Activated naive CD8-positive, alpha-beta T cell (primary cell): ENCODE measurements at regions not wholly inside any gene's neighbourhood (a gene's known extent, or its start where the extent isn't known, plus 50 kb on each side); places are given as distances from the start of the nearest gene placed in this dataset.

ENCODE experiments used
- H3K27ac Mint-ChIP-seq: one replicate; pipeline ENCODE4 v1.8.0; 2021; ENCODE audit warnings: mixed read lengths
- H3K27me3 Mint-ChIP-seq: one replicate; pipeline ENCODE4 v1.8.0; 2021; ENCODE audit warnings: mixed read lengths
- H3K36me3 Mint-ChIP-seq: one replicate; pipeline ENCODE4 v1.8.0; 2021; ENCODE audit warnings: mixed read lengths
- H3K4me1 Mint-ChIP-seq: one replicate; pipeline ENCODE4 v1.8.0; 2021; ENCODE audit warnings: low read depth, mixed read lengths
- H3K4me3 Mint-ChIP-seq: one replicate; pipeline ENCODE4 v1.8.0; 2021; ENCODE audit warnings: mild to moderate bottlenecking, mixed read lengths
- H3K9me3 Mint-ChIP-seq: one replicate; pipeline ENCODE4 v1.8.0; 2021; ENCODE audit warnings: low read depth, mixed read lengths

GRCh38 chr5:141800617-141801016 lies 77.6 kb downstream of the PCDH1 start:
- peaks cover 2% of the 10 kb centered on the region for H3K4me1 Mint-ChIP-seq
- H3K9me3 Mint-ChIP-seq: no peaks in the 10 kb centered on the region
- no peaks in the 10 kb centered on the region for H3K36me3 Mint-ChIP-seq
- H3K27ac Mint-ChIP-seq: no peak overlapping the region
- H3K27me3 Mint-ChIP-seq: peaks cover 9% of the 10 kb centered on the region
- no peak overlapping the region for H3K4me3 Mint-ChIP-seq

GRCh38 chr5:141799507-141800167 lies 78.6 kb downstream of the PCDH1 start:
- H3K36me3 Mint-ChIP-seq: no peaks in the 10 kb centered on the region
- peaks cover 4% of the 10 kb centered on the region for H3K27me3 Mint-ChIP-seq
- no peaks in the 10 kb centered on the region for H3K9me3 Mint-ChIP-seq
- no peak overlapping the region for H3K4me3 Mint-ChIP-seq
- peaks cover 2% of the 10 kb centered on the region for H3K4me1 Mint-ChIP-seq
- H3K27ac Mint-ChIP-seq: no peak overlapping the region

- Mint-ChIP-seq H3K27me3 (peaks cover 1% of the 10 kb centered on the region), H3K9me3 (no peaks in the 10 kb centered on the region), H3K36me3 (no peaks in the 10 kb centered on the region), H3K4me1 (peaks cover 2% of the 10 kb centered on the region), H3K27ac (no peak overlapping the region), H3K4me3 (no peak overlapping the region)
These were observed 80.8 kb downstream of the PCDH1 start for GRCh38 chr5:141797425-141797824.

GRCh38 chr5:141795421-141795820 lies 82.8 kb downstream of the PCDH1 start:
- Mint-ChIP-seq H3K4me3 (no peak overlapping the region), H3K27ac (no peak overlapping the region), H3K4me1 (peaks cover 2% of the 10 kb centered on the region), H3K27me3 (no peaks in the 10 kb centered on the region), H3K9me3 (no peaks in the 10 kb centered on the region), H3K36me3 (no peaks in the 10 kb centered on the region)

GRCh38 chr5:141793881-141794280 lies 84.3 kb downstream of the PCDH1 start:
- H3K27me3 Mint-ChIP-seq: peaks cover 5% of the 10 kb centered on the region
- no peak overlapping the region for H3K4me3 Mint-ChIP-seq
- no peaks in the 10 kb centered on the region for H3K9me3 Mint-ChIP-seq
- H3K27ac Mint-ChIP-seq: no peak overlapping the region
- peaks cover 2% of the 10 kb centered on the region for H3K4me1 Mint-ChIP-seq
- H3K36me3 Mint-ChIP-seq: no peaks in the 10 kb centered on the region

GRCh38 chr5:141793403-141793802 lies 84.8 kb downstream of the PCDH1 start:
- H3K9me3 Mint-ChIP-seq: no peaks in the 10 kb centered on the region
- H3K27ac Mint-ChIP-seq: no peak overlapping the region
- H3K4me1 Mint-ChIP-seq: no peaks in the 10 kb centered on the region
- H3K27me3 Mint-ChIP-seq: peaks cover 6% of the 10 kb centered on the region
- H3K4me3 Mint-ChIP-seq: no peak overlapping the region
- no peaks in the 10 kb centered on the region for H3K36me3 Mint-ChIP-seq

GRCh38 chr5:141790630-141791029 lies 87.6 kb downstream of the PCDH1 start:
- Mint-ChIP-seq H3K9me3 (no peaks in the 10 kb centered on the region), H3K4me3 (no peak overlapping the region), H3K27ac (no peak overlapping the region), H3K27me3 (peaks cover 10% of the 10 kb centered on the region), H3K36me3 (no peaks in the 10 kb centered on the region), H3K4me1 (no peaks in the 10 kb centered on the region)

- no peak overlapping the region for H3K4me3 Mint-ChIP-seq
- no peaks in the 10 kb centered on the region for H3K4me1 Mint-ChIP-seq
- no peaks in the 10 kb centered on the region for H3K9me3 Mint-ChIP-seq
- peaks cover 10% of the 10 kb centered on the region for H3K27me3 Mint-ChIP-seq
- no peaks in the 10 kb centered on the region for H3K36me3 Mint-ChIP-seq
- H3K27ac Mint-ChIP-seq: no peak overlapping the region
These were observed 88.9 kb downstream of the PCDH1 start for GRCh38 chr5:141789330-141789729.

- no peaks in the 10 kb centered on the region for H3K9me3 Mint-ChIP-seq
- H3K4me1 Mint-ChIP-seq: no peaks in the 10 kb centered on the region
- H3K27ac Mint-ChIP-seq: no peak overlapping the region
- H3K27me3 Mint-ChIP-seq: peaks cover 10% of the 10 kb centered on the region
- no peak overlapping the region for H3K4me3 Mint-ChIP-seq
- H3K36me3 Mint-ChIP-seq: no peaks in the 10 kb centered on the region
These were observed 89.8 kb downstream of the PCDH1 start for GRCh38 chr5:141788296-141788970.

GRCh38 chr5:141787376-141787775 lies 90.8 kb downstream of the PCDH1 start:
- no peaks in the 10 kb centered on the region for H3K9me3 Mint-ChIP-seq

GRCh38 chr5:141786700-141787099 lies 91.5 kb downstream of the PCDH1 start:
- H3K27ac Mint-ChIP-seq: no peak overlapping the region
- no peaks in the 10 kb centered on the region for H3K9me3 Mint-ChIP-seq
- H3K36me3 Mint-ChIP-seq: no peaks in the 10 kb centered on the region
- no peaks in the 10 kb centered on the region for H3K4me1 Mint-ChIP-seq
- H3K4me3 Mint-ChIP-seq: no peak overlapping the region
- H3K27me3 Mint-ChIP-seq: peaks cover 14% of the 10 kb centered on the region

More at GRCh38 chr5:141787376-141787775, 90.8 kb downstream of the PCDH1 start:
- Mint-ChIP-seq H3K27ac (no peak overlapping the region), H3K36me3 (no peaks in the 10 kb centered on the region), H3K4me3 (no peak overlapping the region), H3K4me1 (no peaks in the 10 kb centered on the region), H3K27me3 (peaks cover 13% of the 10 kb centered on the region)

- Mint-ChIP-seq H3K27ac (no peak overlapping the region), H3K4me3 (no peak overlapping the region), H3K4me1 (no peaks in the 10 kb centered on the region), H3K9me3 (no peaks in the 10 kb centered on the region), H3K27me3 (peaks cover 14% of the 10 kb centered on the region), H3K36me3 (no peaks in the 10 kb centered on the region)
These were observed 92.5 kb downstream of the PCDH1 start for GRCh38 chr5:141785711-141786110.

GRCh38 chr5:141785135-141785534 lies 93.1 kb downstream of the PCDH1 start:
- Mint-ChIP-seq H3K9me3 (no peaks in the 10 kb centered on the region), H3K36me3 (no peaks in the 10 kb centered on the region), H3K27me3 (peaks cover 14% of the 10 kb centered on the region), H3K27ac (no peak overlapping the region), H3K4me1 (no peaks in the 10 kb centered on the region), H3K4me3 (no peak overlapping the region)

GRCh38 chr5:141784529-141784928 lies 93.7 kb downstream of the PCDH1 start:
- H3K36me3 Mint-ChIP-seq: no peaks in the 10 kb centered on the region
- H3K4me1 Mint-ChIP-seq: no peaks in the 10 kb centered on the region
- H3K9me3 Mint-ChIP-seq: no peaks in the 10 kb centered on the region
- peaks cover 14% of the 10 kb centered on the region for H3K27me3 Mint-ChIP-seq
- H3K27ac Mint-ChIP-seq: no peak overlapping the region
- H3K4me3 Mint-ChIP-seq: no peak overlapping the region

GRCh38 chr5:141783947-141784296 lies 94.3 kb downstream of the PCDH1 start:
- peaks cover 9% of the 10 kb centered on the region for H3K27me3 Mint-ChIP-seq
- no peak overlapping the region for H3K27ac Mint-ChIP-seq
- no peak overlapping the region for H3K4me3 Mint-ChIP-seq
- H3K4me1 Mint-ChIP-seq: no peaks in the 10 kb centered on the region
- H3K36me3 Mint-ChIP-seq: no peaks in the 10 kb centered on the region
- no peaks in the 10 kb centered on the region for H3K9me3 Mint-ChIP-seq
